Stimulated activated CD4-positive, alpha-beta T cell treated with anti-CD3 and anti-CD28 coated beads, Interleukin-15, amount 100 ng/mL, for 1 hour (primary cell): ENCODE measurements at regions not wholly inside any gene's neighbourhood (a gene's known extent, or its start where the extent isn't known, plus 50 kb on each side); places are given as distances from the start of the nearest gene placed in this dataset.
"Not testable (repeated sequence)": the region's sequence is repeated elsewhere in the genome, so short reads cannot be mapped to it uniquely, and the experiment has no call there.

ENCODE experiments used
- DNase-seq, 2 donors: peaks; one replicate each; pipeline ENCODE4 v3.0.0-alpha.2; 2020; ENCODE audit warnings: low read depth in 1 of 2, low spot score in 1 of 2

- DNase-seq: no peak
These were observed 180.4 kb downstream of the SMAD6 start for GRCh38 chr15:66882251-66883020.

- no peak for DNase-seq
These were observed 181.4 kb downstream of the SMAD6 start for GRCh38 chr15:66883284-66883911.

GRCh38 chr15:66884115-66884622 is 181.2 kb upstream of the SMAD3 start:
- DNase-seq: no peak

- DNase-seq: no peak
These were observed 180.7 kb upstream of the SMAD3 start for GRCh38 chr15:66884661-66885237.

GRCh38 chr15:66885281-66885915 is 180.0 kb upstream of the SMAD3 start:
- DNase-seq: no peak

GRCh38 chr15:66886241-66886675 is 179.1 kb upstream of the SMAD3 start:
- DNase-seq: no peak

GRCh38 chr15:66886686-66887273 is 178.6 kb upstream of the SMAD3 start:
- DNase-seq: no peak

- not testable (repeated sequence) for DNase-seq
These were observed 176.1 kb upstream of the SMAD3 start for GRCh38 chr15:66889298-66889697.

GRCh38 chr15:66891776-66892175 is 173.6 kb upstream of the SMAD3 start:
- DNase-seq: no peak

GRCh38 chr15:66893294-66893693 is 172.1 kb upstream of the SMAD3 start:
- no peak for DNase-seq

- no peak for DNase-seq
These were observed 171.0 kb upstream of the SMAD3 start for GRCh38 chr15:66894363-66894762.

- DNase-seq: no peak
These were observed 170.2 kb upstream of the SMAD3 start for GRCh38 chr15:66894986-66895780.

- DNase-seq: no peak
These were observed 169.5 kb upstream of the SMAD3 start for GRCh38 chr15:66895794-66896453.

GRCh38 chr15:66896611-66897010 is 168.8 kb upstream of the SMAD3 start:
- no peak for DNase-seq

GRCh38 chr15:66897416-66897815 is 168.0 kb upstream of the SMAD3 start:
- no peak for DNase-seq

GRCh38 chr15:66897971-66898370 is 167.4 kb upstream of the SMAD3 start:
- no peak for DNase-seq

GRCh38 chr15:66898656-66899386 is 166.6 kb upstream of the SMAD3 start:
- DNase-seq: no peak

GRCh38 chr15:66899555-66900350 is 165.6 kb upstream of the SMAD3 start:
- DNase-seq: no peak
